Mesenchymal stem cell (in vitro differentiated cells and primary cell): ENCODE measurements at regions not wholly inside any gene's neighbourhood (a gene's known extent, or its start where the extent isn't known, plus 50 kb on each side); places are given as distances from the start of the nearest gene placed in this dataset.

ENCODE experiments used
- DNase-seq: peaks from one replicate; pipeline ENCODE4 v3.0.0-alpha.2; 2013
- H2AFZ ChIP-seq: one replicate; pipeline ENCODE4 v1.6.1; 2013; ENCODE audit warnings: low read depth, mild to moderate bottlenecking, control low read depth, inconsistent platforms, low read length, moderate library complexity
- H2AK5ac ChIP-seq: 2 replicates; pipeline ENCODE4 v1.6.1; 2013; ENCODE audit warnings: low read length, moderate library complexity, mild to moderate bottlenecking, inconsistent platforms; ENCODE audit not compliant: severe bottlenecking
- H2BK120ac ChIP-seq: one replicate; pipeline ENCODE4 v1.6.1; 2013; ENCODE audit warnings: low read depth, mild to moderate bottlenecking, inconsistent platforms, low read length, moderate library complexity
- H2BK12ac ChIP-seq, 2 experiments: one replicate each; pipeline ENCODE4 v1.6.1; 2013; ENCODE audit warnings: inconsistent platforms in 2 of 2, low read length in 2 of 2, mild to moderate bottlenecking in 2 of 2, moderate library complexity in 2 of 2, control low read depth in 1 of 2
- H2BK15ac ChIP-seq: one replicate; pipeline ENCODE4 v1.6.1; 2013; ENCODE audit warnings: mild to moderate bottlenecking, low read depth, inconsistent platforms; ENCODE audit not compliant: poor library complexity, severe bottlenecking
- H2BK5ac ChIP-seq: 2 replicates; pipeline ENCODE4 v1.6.1; 2013; ENCODE audit warnings: low read depth, mild to moderate bottlenecking, low read length, control low read depth, inconsistent platforms; ENCODE audit not compliant: poor library complexity, severe bottlenecking
- H3K14ac ChIP-seq, 2 experiments: one replicate each; pipeline ENCODE4 v1.6.1; 2013; ENCODE audit warnings: inconsistent platforms in 2 of 2, low read length in 2 of 2, control low read depth in 1 of 2, mild to moderate bottlenecking in 1 of 2, moderate library complexity in 1 of 2
- H3K18ac ChIP-seq, 2 experiments: one replicate each; pipeline ENCODE4 v1.6.1; 2013; ENCODE audit warnings: inconsistent platforms in 2 of 2, low read length in 2 of 2, control low read depth in 1 of 2, low read depth in 1 of 2, mild to moderate bottlenecking in 1 of 2
- H3K23ac ChIP-seq, 2 experiments: one replicate each; pipeline ENCODE4 v1.6.1; 2013; ENCODE audit warnings: inconsistent platforms in 2 of 2, low read length in 2 of 2, mild to moderate bottlenecking in 2 of 2, moderate library complexity in 2 of 2, control low read depth in 1 of 2
- H3K27ac ChIP-seq: 2 replicates; pipeline ENCODE4 v1.5.1; 2013; ENCODE audit warnings: mild to moderate bottlenecking, moderate library complexity, low read length, control low read depth, inconsistent platforms; ENCODE audit not compliant: poor library complexity, severe bottlenecking
- H3K27me3 ChIP-seq, 2 experiments: 2 replicates each; pipeline versions ENCODE4 v1.6.1 to v1.7.0; 2013; ENCODE audit warnings: low read length in 2 of 2, mild to moderate bottlenecking in 2 of 2, moderate library complexity in 2 of 2, control low read depth in 1 of 2, inconsistent platforms in 1 of 2; ENCODE audit not compliant: control insufficient read depth in 1 of 2, insufficient read depth in 1 of 2
- H3K36me3 ChIP-seq, 2 experiments: 2 replicates each; pipeline versions ENCODE4 v1.6.1 to v1.7.0; 2013; ENCODE audit warnings: low read length in 2 of 2, control low read depth in 1 of 2, inconsistent platforms in 1 of 2, low read depth in 1 of 2, mild to moderate bottlenecking in 1 of 2; ENCODE audit not compliant: insufficient read depth in 2 of 2, control insufficient read depth in 1 of 2
- H3K4ac ChIP-seq, 2 experiments: one replicate each; pipeline ENCODE4 v1.6.1; 2013; ENCODE audit warnings: inconsistent platforms in 2 of 2, low read length in 2 of 2, mild to moderate bottlenecking in 2 of 2, moderate library complexity in 2 of 2, control low read depth in 1 of 2, low read depth in 1 of 2
- H3K4me1 ChIP-seq: 2 replicates; pipeline ENCODE4 v1.6.1; 2013; ENCODE audit warnings: low read depth, low read length, control low read depth; ENCODE audit not compliant: control insufficient read depth, insufficient read depth
- H3K4me2 ChIP-seq: 2 replicates; pipeline ENCODE4 v1.6.1; 2013; ENCODE audit warnings: low read length, mild to moderate bottlenecking, inconsistent platforms; ENCODE audit not compliant: poor library complexity, severe bottlenecking
- H3K4me3 ChIP-seq, 2 experiments: 2 replicates each; pipeline versions ENCODE4 v1.5.1 to v1.7.0; 2013; ENCODE audit warnings: low read length in 2 of 2, mild to moderate bottlenecking in 2 of 2, control low read depth in 1 of 2, low read depth in 1 of 2; ENCODE audit not compliant: insufficient read depth in 1 of 2
- H3K79me1 ChIP-seq: replicated peaks from 2 replicates; pipeline ENCODE4 v1.6.1; 2013; ENCODE audit warnings: mild to moderate bottlenecking, control low read depth, low read length, inconsistent platforms; ENCODE audit not compliant: poor library complexity, severe bottlenecking
- H3K9ac ChIP-seq: 2 replicates; pipeline ENCODE4 v1.7.0; 2013; ENCODE audit warnings: mild to moderate bottlenecking, low read length, moderate library complexity
- H3K9me3 ChIP-seq: 2 replicates; pipeline ENCODE4 v1.7.0; 2013; ENCODE audit warnings: mild to moderate bottlenecking, low read length; ENCODE audit not compliant: control insufficient read depth
- H4K8ac ChIP-seq: one replicate; pipeline ENCODE4 v1.6.1; 2013; ENCODE audit warnings: inconsistent platforms, mild to moderate bottlenecking, low read length, moderate library complexity
- H4K91ac ChIP-seq: one replicate; pipeline ENCODE4 v1.6.1; 2013; ENCODE audit warnings: mild to moderate bottlenecking, low read length, inconsistent platforms
- WGBS: methylation state at CpG from one replicate; pipeline ENCODE4 v1.1.7; 2013; ENCODE audit warnings: mixed read lengths; 5-methylcytosine and 5-hydroxymethylcytosine counted together

- Histone ChIP-seq H3K79me1 (no peaks in the 10 kb centered on the region), H3K23ac (no peak overlapping the region), H2BK12ac (no peak overlapping the region), H2BK5ac (no peak overlapping the region), H2BK120ac (no peak overlapping the region), H3K9me3 (no peaks in the 10 kb centered on the region), H3K27ac (no peak overlapping the region), H4K8ac (no peak overlapping the region), H3K36me3 (no peaks in the 10 kb centered on the region), H3K14ac (no peak overlapping the region), H3K4me3 (no peak overlapping the region), H3K4me1 (no peaks in the 10 kb centered on the region), H3K4ac (no peak overlapping the region), H2AK5ac (no peak overlapping the region), H2AFZ (no peak overlapping the region), H3K27me3 (peaks cover 0 to 50% of the 10 kb centered on the region in 2 experiments), H3K18ac (no peak overlapping the region), H3K9ac (no peak overlapping the region), H3K4me2 (no peak overlapping the region), H2BK15ac (no peak overlapping the region), H4K91ac (no peak overlapping the region)
- WGBS: 75% methylated on average over 12 of the region's 12 CpGs
- no peak for DNase-seq
Observed at GRCh38 chr17:79428988-79429387, 181.9 kb downstream of the RBFOX3 start.

GRCh38 chr17:79427621-79428539, 183.0 kb downstream of the RBFOX3 start:
- H3K36me3 ChIP-seq: no peaks in the 10 kb centered on the region
- H2AFZ ChIP-seq: no peak overlapping the region
- no peak overlapping the region for H3K27ac ChIP-seq
- H2BK120ac ChIP-seq: no peak overlapping the region
- no peak overlapping the region for H3K4me3 ChIP-seq
- peaks cover 0 to 53% of the 10 kb centered on the region in 2 experiments for H3K27me3 ChIP-seq
- no peak overlapping the region for H3K4me2 ChIP-seq
- no peaks in the 10 kb centered on the region for H3K9me3 ChIP-seq
- no peaks in the 10 kb centered on the region for H3K4me1 ChIP-seq
- WGBS: 80% methylated on average over 23 of the region's 24 CpGs
- H2BK5ac ChIP-seq: no peak overlapping the region
- no peak overlapping the region for H4K8ac ChIP-seq
- H2BK15ac ChIP-seq: no peak overlapping the region
- no peak overlapping the region for H3K23ac ChIP-seq
- H3K4ac ChIP-seq: no peak overlapping the region
- no peaks in the 10 kb centered on the region for H3K79me1 ChIP-seq
- H3K18ac ChIP-seq: no peak overlapping the region
- DNase-seq: no peak
- H4K91ac ChIP-seq: no peak overlapping the region
- no peak overlapping the region for H3K9ac ChIP-seq
- no peak overlapping the region for H2AK5ac ChIP-seq
- no peak overlapping the region for H2BK12ac ChIP-seq
- no peak overlapping the region for H3K14ac ChIP-seq

GRCh38 chr17:79425686-79426085, 185.2 kb downstream of the RBFOX3 start:
- H3K9ac ChIP-seq: no peak overlapping the region
- no peaks in the 10 kb centered on the region for H3K36me3 ChIP-seq
- H3K4me3 ChIP-seq: no peak overlapping the region
- peaks cover 4 to 57% of the 10 kb centered on the region in 2 experiments for H3K27me3 ChIP-seq
- H4K91ac ChIP-seq: no peak overlapping the region
- no peak for DNase-seq
- no peak overlapping the region for H2AK5ac ChIP-seq
- no peaks in the 10 kb centered on the region for H3K4me1 ChIP-seq
- H2BK120ac ChIP-seq: no peak overlapping the region
- H3K27ac ChIP-seq: no peak overlapping the region
- H3K9me3 ChIP-seq: no peaks in the 10 kb centered on the region
- no peak overlapping the region for H4K8ac ChIP-seq
- H2AFZ ChIP-seq: no peak overlapping the region
- no peak overlapping the region for H3K23ac ChIP-seq
- H3K4me2 ChIP-seq: no peak overlapping the region
- H2BK12ac ChIP-seq: no peak overlapping the region
- H3K18ac ChIP-seq: no peak overlapping the region
- WGBS: 86% methylated on average over 14 of the region's 14 CpGs
- H2BK5ac ChIP-seq: no peak overlapping the region
- H3K4ac ChIP-seq: no peak overlapping the region
- no peak overlapping the region for H3K14ac ChIP-seq
- H3K79me1 ChIP-seq: no peaks in the 10 kb centered on the region
- H2BK15ac ChIP-seq: no peak overlapping the region

- H2BK12ac ChIP-seq: no peak overlapping the region
- no peaks in the 10 kb centered on the region for H3K36me3 ChIP-seq
- no peak overlapping the region for H2AK5ac ChIP-seq
- no peak overlapping the region for H3K23ac ChIP-seq
- no peak overlapping the region for H3K27ac ChIP-seq
- peaks cover 4 to 55% of the 10 kb centered on the region in 2 experiments for H3K27me3 ChIP-seq
- no peak overlapping the region for H3K14ac ChIP-seq
- H3K9ac ChIP-seq: no peak overlapping the region
- H2BK15ac ChIP-seq: no peak overlapping the region
- no peak overlapping the region for H3K4me3 ChIP-seq
- no peak for DNase-seq
- no peak overlapping the region for H2AFZ ChIP-seq
- H3K9me3 ChIP-seq: no peaks in the 10 kb centered on the region
- no peak overlapping the region for H4K91ac ChIP-seq
- no peak overlapping the region for H2BK5ac ChIP-seq
- no peak overlapping the region for H3K18ac ChIP-seq
- 52% methylated on average over 9 of the region's 9 CpGs for WGBS
- H3K4me1 ChIP-seq: peaks cover 3% of the 10 kb centered on the region
- H4K8ac ChIP-seq: no peak overlapping the region
- no peak overlapping the region for H2BK120ac ChIP-seq
- H3K4me2 ChIP-seq: no peak overlapping the region
- H3K79me1 ChIP-seq: no peaks in the 10 kb centered on the region
- no peak overlapping the region for H3K4ac ChIP-seq
Observed at GRCh38 chr17:79424471-79425185, 186.2 kb downstream of the RBFOX3 start.
